ENCODE measurements at regions not wholly inside any gene's neighbourhood (a gene's known extent, or its start where the extent isn't known, plus 50 kb on each side); places are given as distances from the start of the nearest gene placed in this dataset.

- DNase-seq (ENCODE audit: low read depth in 2 of 2) = no peak
Observed at GRCh38 chr13:99123101-99124045, 77.3 kb upstream of the UBAC2 start.

- DNase-seq (ENCODE audit: low read depth in 2 of 2) = no peak
Observed at GRCh38 chr13:99124046-99124400, 76.6 kb upstream of the UBAC2 start.

DNA sequence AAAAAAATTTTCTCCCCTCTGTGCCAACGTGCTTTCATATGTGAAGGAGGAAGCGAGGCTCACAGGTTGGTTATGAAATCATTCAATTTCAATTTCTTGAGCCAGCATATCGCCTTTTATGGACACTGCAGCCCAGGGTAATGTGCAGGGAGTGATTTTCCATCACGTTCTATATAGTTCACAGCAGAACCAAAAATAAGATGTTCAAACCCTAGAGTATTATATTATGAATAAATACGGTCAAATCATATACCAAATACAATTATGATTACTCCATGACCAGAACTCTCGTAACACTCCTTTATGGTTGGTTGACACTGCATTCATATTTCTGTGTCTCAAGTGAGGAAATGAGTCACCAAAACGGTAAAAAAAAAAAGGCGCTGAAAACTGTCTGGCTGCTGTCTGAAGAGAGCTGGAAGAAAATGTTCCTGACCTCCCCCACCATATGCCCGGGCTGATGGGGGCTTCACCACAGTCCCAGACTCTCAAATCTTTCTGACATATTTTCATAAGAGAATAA lies 75.8 kb upstream of the UBAC2 start:
- no peak for DNase-seq (ENCODE audit: low read depth in 2 of 2)

DNA sequence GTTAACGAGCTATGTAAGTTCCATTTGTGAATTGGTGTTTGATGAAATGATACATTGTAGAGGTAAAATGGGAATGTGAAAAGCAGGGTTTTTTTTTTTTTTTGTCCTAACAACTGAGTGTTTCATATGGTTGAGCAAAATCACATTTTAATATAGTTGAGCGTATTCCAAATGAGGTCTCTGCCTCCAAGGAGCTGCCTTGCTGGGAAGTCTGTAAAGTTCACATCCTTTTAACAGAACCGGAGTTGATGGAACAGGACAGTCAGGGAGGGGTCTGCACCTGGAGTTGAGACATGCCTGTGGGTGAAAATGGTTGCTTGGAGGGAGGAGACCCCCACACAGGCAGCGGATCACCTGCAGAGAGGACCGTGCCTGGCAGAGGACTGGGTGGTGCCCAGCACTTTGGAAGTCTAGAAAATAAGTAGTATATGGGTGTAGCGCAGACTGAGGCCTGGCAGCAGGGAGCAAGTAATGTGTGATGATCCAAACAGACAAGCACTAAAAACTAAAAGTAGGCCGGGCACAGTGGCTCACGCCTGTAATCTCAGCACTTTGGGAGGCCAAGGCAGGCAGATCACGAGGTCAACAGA lies 75.2 kb upstream of the UBAC2 start:
- no peak for DNase-seq (ENCODE audit: low read depth in 2 of 2)

DNA sequence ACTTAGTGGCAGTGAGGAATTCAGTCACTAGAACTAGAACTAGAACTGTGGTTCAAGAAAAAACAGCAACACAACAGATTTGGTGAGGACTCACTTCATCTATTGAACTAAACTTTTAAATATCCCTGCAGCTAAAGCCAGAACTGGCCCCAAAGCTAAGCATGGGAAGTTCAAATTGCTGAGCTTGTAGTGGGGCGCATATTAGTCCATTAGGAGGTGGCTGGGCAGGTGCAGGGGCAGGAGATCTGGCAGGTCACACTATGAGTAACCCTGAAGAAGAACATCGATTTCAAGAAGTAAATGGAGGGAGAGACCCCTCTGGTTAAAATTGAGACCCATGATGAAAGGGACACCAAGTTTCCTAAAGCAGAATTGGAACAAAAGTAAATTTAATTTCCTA lies 73.8 kb upstream of the UBAC2 start:
- no peak for DNase-seq (ENCODE audit: low read depth in 2 of 2)

DNA sequence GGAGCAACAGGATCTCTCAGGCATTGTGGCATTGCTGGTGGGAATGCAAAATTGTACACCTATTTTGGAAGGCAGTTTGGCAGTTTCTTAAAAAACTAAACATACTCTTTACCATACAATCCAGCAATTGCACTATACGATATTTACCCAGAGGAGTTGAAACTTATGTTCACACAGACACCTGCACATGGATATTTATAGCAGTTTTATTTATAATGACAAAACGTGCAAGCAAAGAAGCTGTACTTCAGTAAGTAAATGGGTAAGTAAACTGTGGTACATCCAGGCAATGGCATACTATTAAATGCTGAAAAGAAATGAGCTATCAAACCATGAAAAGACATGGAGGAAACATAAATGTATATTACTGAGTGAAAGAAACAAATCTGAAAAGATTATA lies 71.6 kb upstream of the UBAC2 start:
- DNase-seq (ENCODE audit: low read depth in 2 of 2) = no peak

DNA sequence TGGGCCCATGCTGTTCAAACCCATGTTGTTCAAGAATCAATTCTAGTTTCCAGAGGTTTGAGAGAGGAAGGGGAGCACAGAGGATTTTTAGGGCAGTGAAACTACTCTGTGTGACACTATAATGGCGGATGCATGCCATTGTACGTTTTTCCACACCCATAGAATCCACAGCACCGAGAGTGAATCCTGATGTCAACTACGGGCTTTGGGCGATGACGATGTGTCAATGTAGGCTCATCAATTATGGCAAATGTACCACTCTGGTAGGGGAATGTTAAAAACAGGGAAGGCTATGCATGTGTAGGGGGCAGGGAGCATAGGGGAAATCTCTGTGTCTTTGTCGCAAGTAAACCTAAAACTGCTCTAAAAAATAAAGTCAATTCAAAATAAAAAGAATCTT lies 70.7 kb upstream of the UBAC2 start:
- DNase-seq (ENCODE audit: low read depth in 2 of 2) = no peak

GRCh38 chr13:99131410-99131809 lies 69.2 kb upstream of the UBAC2 start:
- DNase-seq (ENCODE audit: low read depth in 2 of 2) = no peak

- no peak for DNase-seq (ENCODE audit: low read depth in 2 of 2)
Observed at GRCh38 chr13:99132295-99132835, 68.3 kb upstream of the UBAC2 start.

GRCh38 chr13:99133230-99133629 lies 67.4 kb upstream of the UBAC2 start:
- no peak for DNase-seq (ENCODE audit: low read depth in 2 of 2)

- DNase-seq (ENCODE audit: low read depth in 2 of 2) = no peak
Observed at GRCh38 chr13:99133848-99134247, 66.8 kb upstream of the UBAC2 start.

GRCh38 chr13:99135591-99135990 lies 65.1 kb upstream of the UBAC2 start:
- no peak for DNase-seq (ENCODE audit: low read depth in 2 of 2)

GRCh38 chr13:99136427-99136954 lies 64.2 kb upstream of the UBAC2 start:
- no peak for DNase-seq (ENCODE audit: low read depth in 2 of 2)

GRCh38 chr13:99140831-99141230 lies 59.8 kb upstream of the UBAC2 start:
- no peak for DNase-seq (ENCODE audit: low read depth in 2 of 2)

GRCh38 chr13:99143904-99144303 lies 56.8 kb upstream of the UBAC2 start:
- DNase-seq (ENCODE audit: low read depth in 2 of 2) = no peak

DNA sequence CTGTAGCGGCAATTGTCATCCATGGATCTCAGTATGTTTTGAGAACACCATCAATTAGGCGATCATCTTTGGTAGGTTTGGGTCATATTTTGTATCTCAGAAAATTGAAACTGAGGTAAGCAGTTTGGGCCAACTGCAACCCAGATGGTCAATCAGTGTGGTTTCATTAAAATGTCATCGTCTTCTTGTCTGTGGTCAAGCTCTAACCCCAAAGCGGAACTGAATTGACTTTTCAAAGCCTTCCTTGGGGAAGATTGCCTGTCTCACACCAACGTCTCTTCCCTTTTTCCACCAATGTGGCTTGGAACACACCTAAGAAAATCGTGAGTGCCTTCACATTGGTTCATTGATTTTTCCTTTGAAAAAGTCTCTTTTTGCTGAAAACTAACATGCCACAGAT lies 56.3 kb upstream of the UBAC2 start:
- no peak for DNase-seq (ENCODE audit: low read depth in 2 of 2)

DNA sequence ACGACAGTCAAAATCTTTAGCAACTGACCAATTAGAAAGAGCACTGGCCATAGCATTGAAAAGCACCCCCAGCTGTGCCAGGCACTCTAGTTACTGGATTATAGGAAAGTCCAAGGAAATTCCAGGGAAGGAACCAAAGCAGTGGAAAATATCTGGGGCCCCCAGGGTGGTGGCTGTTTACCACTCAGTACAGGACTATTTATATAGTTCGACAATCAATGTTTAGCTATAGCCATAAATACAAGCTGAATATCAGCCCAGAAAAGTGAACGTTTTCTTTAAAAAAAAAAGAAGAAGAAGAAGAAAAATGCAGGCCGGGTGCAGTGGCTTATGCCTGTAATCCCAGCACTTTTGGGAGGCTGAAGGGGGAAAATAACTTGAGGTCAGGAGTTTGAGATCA lies 55.2 kb upstream of the UBAC2 start:
- no peak for DNase-seq (ENCODE audit: low read depth in 2 of 2)

DNA sequence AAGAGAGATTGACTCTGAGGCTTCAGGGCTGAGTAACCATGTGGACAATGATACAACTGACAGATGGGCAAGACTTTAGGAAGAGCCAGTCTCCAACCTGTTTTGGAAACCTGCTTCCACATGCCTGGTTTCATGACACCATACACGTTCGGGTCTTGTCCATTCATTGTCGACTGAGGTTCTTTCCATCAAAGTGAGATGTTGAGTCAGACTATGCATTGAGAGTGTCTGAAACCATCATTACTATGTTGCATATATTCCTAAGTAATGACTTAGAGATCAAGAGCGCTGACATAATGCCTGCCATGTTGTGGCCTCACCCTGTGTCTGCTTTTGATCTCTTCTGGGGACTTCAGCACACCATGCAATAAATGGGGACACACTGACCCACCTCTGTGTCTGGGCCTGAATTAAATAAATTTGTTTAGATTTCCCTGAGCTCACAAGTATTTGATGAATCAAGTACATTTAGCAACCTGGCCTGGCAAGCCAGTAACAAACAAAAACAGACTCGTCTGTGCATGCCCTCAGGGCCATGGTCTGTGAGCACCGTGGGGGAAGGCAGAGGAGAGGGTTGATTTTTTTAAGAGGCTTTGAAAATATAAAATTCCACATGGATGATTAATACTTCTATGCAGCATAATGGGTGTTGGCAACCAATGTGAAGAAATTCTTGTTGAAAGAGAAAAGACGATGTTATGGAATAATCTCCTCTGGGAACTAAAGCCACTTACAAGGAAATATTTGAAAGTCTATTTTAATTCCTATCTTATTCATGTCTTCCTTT lies 49.9 kb upstream of the UBAC2 start:
- no peak for DNase-seq (ENCODE audit: low read depth in 2 of 2)
